Suprapubic skin (tissue), 4 donors: ENCODE measurements at regions not wholly inside any gene's neighbourhood (a gene's known extent, or its start where the extent isn't known, plus 50 kb on each side); places are given as distances from the start of the nearest gene placed in this dataset.

Source experiments
- EP300 ChIP-seq: sonication (generic); formaldehyde crosslinking; IDR thresholded peaks from one replicate; pipeline ENCODE4 v1.6.1; 2017; ENCODE audit warnings: antibody characterized with exemption
- POLR2A ChIP-seq, 2 donors: fragments of 450-650 bp; IDR thresholded peaks; one replicate each; pipeline ENCODE4 v1.6.1; 2017; ENCODE audit warnings: antibody characterized with exemption in 2 of 2, mild to moderate bottlenecking in 2 of 2, moderate library complexity in 2 of 2
- POLR2AphosphoS5 ChIP-seq, 3 donors: sonication (generic); formaldehyde crosslinking; IDR thresholded peaks; one replicate each; pipeline ENCODE4 v1.6.1; 2017; ENCODE audit warnings: antibody characterized with exemption in 3 of 3
- TF ChIP-seq, protein P1 (sequence below), 2 donors: fragments of 200-600 bp in 1 of 2; fragments of 450-650 bp in 1 of 2; sonication (generic) in 1 of 2; IDR thresholded peaks; one replicate each; pipeline ENCODE4 v1.5.1; 2016 to 2019; ENCODE audit warnings: antibody characterized with exemption in 2 of 2, mild to moderate bottlenecking in 1 of 2, moderate library complexity in 1 of 2

DNA sequence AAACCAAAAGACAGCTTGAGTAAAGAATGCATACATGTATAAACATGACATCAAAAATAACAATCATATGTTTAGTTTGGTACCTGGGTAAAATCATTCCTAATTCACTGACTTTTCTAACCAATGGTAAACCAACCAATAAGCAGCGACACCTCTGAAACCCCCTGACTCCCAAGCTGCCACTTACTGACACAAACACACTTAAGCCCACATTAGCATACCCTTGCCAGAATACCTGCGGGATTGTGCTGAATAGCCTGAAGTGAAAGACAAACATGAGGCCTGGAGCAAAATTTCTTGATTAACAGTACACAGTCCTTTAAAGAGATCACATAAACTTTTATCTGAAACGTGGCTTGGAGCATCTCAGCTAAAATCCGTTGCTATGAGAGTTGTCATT lies 902.9 kb downstream of the TMEM182 start:
- TF ChIP-seq, protein P1, sequence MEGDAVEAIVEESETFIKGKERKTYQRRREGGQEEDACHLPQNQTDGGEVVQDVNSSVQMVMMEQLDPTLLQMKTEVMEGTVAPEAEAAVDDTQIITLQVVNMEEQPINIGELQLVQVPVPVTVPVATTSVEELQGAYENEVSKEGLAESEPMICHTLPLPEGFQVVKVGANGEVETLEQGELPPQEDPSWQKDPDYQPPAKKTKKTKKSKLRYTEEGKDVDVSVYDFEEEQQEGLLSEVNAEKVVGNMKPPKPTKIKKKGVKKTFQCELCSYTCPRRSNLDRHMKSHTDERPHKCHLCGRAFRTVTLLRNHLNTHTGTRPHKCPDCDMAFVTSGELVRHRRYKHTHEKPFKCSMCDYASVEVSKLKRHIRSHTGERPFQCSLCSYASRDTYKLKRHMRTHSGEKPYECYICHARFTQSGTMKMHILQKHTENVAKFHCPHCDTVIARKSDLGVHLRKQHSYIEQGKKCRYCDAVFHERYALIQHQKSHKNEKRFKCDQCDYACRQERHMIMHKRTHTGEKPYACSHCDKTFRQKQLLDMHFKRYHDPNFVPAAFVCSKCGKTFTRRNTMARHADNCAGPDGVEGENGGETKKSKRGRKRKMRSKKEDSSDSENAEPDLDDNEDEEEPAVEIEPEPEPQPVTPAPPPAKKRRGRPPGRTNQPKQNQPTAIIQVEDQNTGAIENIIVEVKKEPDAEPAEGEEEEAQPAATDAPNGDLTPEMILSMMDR (IDR thresholded peaks at IDR 0.05) = no peak
- TF ChIP-seq EP300 = no peak
- TF ChIP-seq POLR2A (IDR thresholded peaks at IDR 0.05) = no peak
- no peak for TF ChIP-seq POLR2AphosphoS5 (IDR thresholded peaks at IDR 0.05)
